ENCODE measurements at regions not wholly inside any gene's neighbourhood (a gene's known extent, or its start where the extent isn't known, plus 50 kb on each side); places are given as distances from the start of the nearest gene placed in this dataset.

- TF ChIP-seq CTCF (IDR thresholded peaks at IDR 0.05; ENCODE audit: borderline replicate concordance, extremely low read depth, low read length, poor library complexity, severe bottlenecking) (no peak), EZH2 (IDR thresholded peaks at IDR 0.05; ENCODE audit: borderline replicate concordance, low read depth, low read length, severe bottlenecking) (no peak)
Observed at GRCh38 chr12:83514372-83514771, 827.7 kb downstream of the TMTC2 start.

Data from DND-41 (cell line).